BJ (cell line): ENCODE measurements at regions not wholly inside any gene's neighbourhood (a gene's known extent, or its start where the extent isn't known, plus 50 kb on each side); places are given as distances from the start of the nearest gene placed in this dataset.

Experiments
- CTCF ChIA-PET: fragments of 350-600 bp; formaldehyde crosslinking; extraction: SDS; loops from one replicate; lab custom pipeline; 2021; ENCODE audit warnings: antibody characterized with exemption, inconsistent platforms; lab: Yijun Ruan, JAX
- POLR2A ChIA-PET: fragments of 300-600 bp; sonication (Branson Sonifier 250); formaldehyde crosslinking; extraction: SDS; loops from one replicate; lab custom pipeline; 2021; ENCODE audit warnings: antibody characterized with exemption; lab: Charles Lee
- DNase-seq: peaks from one replicate; pipeline ENCODE4 v3.0.0-alpha.2; 2011; ENCODE audit warnings: low read depth
- H3K27me3 ChIP-seq: 2 replicates; pipeline ENCODE4 v1.6.0; 2011; ENCODE audit warnings: low read length; ENCODE audit not compliant: control insufficient read depth, insufficient read depth
- H3K36me3 ChIP-seq: 2 replicates; pipeline ENCODE4 v1.5.1; 2011; ENCODE audit warnings: low read length; ENCODE audit not compliant: control insufficient read depth, insufficient read depth
- H3K4me3 ChIP-seq: 2 replicates; pipeline ENCODE4 v1.5.1; 2011; ENCODE audit warnings: low read depth, mild to moderate bottlenecking, control low read depth, low read length
- CTCF ChIP-seq: IDR thresholded peaks from 2 replicates; pipeline ENCODE4 v1.5.1; 2011; ENCODE audit warnings: low read depth, mild to moderate bottlenecking, control low read depth, inconsistent platforms, low read length, moderate library complexity; ENCODE audit not compliant: insufficient read depth

- DNase-seq = no peak
- TF ChIP-seq CTCF = no peak
- H3K27me3 ChIP-seq = no peaks in the 10 kb centered on the region
- CTCF ChIA-PET = interaction anchor here (1.4 to 2.0 kb wide), 2 partner anchors 9 to 21 kb away, joined by 4 to 5 read pairs; no protein-coding TSS in a partner anchor
- H3K36me3 ChIP-seq = no peaks in the 10 kb centered on the region
- POLR2A ChIA-PET = no interaction called here
- no peak overlapping the region for H3K4me3 ChIP-seq
Observed at GRCh38 chr17:15134363-15134762, 130.8 kb downstream of the PMP22 start.

- no peaks in the 10 kb centered on the region for H3K36me3 ChIP-seq
- no peak overlapping the region for H3K4me3 ChIP-seq
- no peak for TF ChIP-seq CTCF
- DNase-seq = no peak
- ChIA-PET CTCF (interaction anchor here (2.0 kb wide), 1 partner anchor 21 kb away, joined by 4 read pairs; no protein-coding TSS in a partner anchor), POLR2A (no interaction called here)
- H3K27me3 ChIP-seq = no peaks in the 10 kb centered on the region
Observed at GRCh38 chr17:15133826-15134225, 131.3 kb downstream of the PMP22 start.

GRCh38 chr17:15133143-15133542 is 132.0 kb downstream of the PMP22 start:
- TF ChIP-seq CTCF = no peak
- H3K27me3 ChIP-seq = no peaks in the 10 kb centered on the region
- no peaks in the 10 kb centered on the region for H3K36me3 ChIP-seq
- H3K4me3 ChIP-seq = no peak overlapping the region
- CTCF ChIA-PET = no interaction called here
- DNase-seq = no peak
- POLR2A ChIA-PET = no interaction called here

- Histone ChIP-seq H3K36me3 (no peaks in the 10 kb centered on the region), H3K4me3 (no peak overlapping the region), H3K27me3 (no peaks in the 10 kb centered on the region)
- CTCF ChIA-PET = no interaction called here
- POLR2A ChIA-PET = no interaction called here
- no peak for TF ChIP-seq CTCF
- no peak for DNase-seq
Observed at GRCh38 chr17:15130426-15130825, 134.7 kb downstream of the PMP22 start.

- no peak for DNase-seq
- POLR2A ChIA-PET = no interaction called here
- no peak for TF ChIP-seq CTCF
- CTCF ChIA-PET = no interaction called here
- Histone ChIP-seq H3K27me3 (no peaks in the 10 kb centered on the region), H3K4me3 (no peak overlapping the region), H3K36me3 (no peaks in the 10 kb centered on the region)
Observed at GRCh38 chr17:15129986-15130385, 135.1 kb downstream of the PMP22 start.
